K562 (cell line): ENCODE measurements at regions not wholly inside any gene's neighbourhood (a gene's known extent, or its start where the extent isn't known, plus 50 kb on each side); places are given as distances from the start of the nearest gene placed in this dataset.

Source experiments
- CTCF ChIP-seq, 3 experiments: IDR thresholded peaks in 2 of 3; conservative IDR thresholded peaks in 1 of 3; 2 replicates each; pipeline ENCODE4 v1.5.1; 2011 to 2012; ENCODE audit warnings: low read length in 3 of 3, mild to moderate bottlenecking in 3 of 3, control low read depth in 2 of 3, improper control_type of control experiment in 1 of 3, inconsistent platforms in 1 of 3, low read depth in 1 of 3, mixed read lengths in 1 of 3, moderate library complexity in 1 of 3; ENCODE audit not compliant: insufficient read depth in 2 of 3
- EWSR1 ChIP-seq: fragments of 450-650 bp; IDR thresholded peaks from 2 replicates; pipeline ENCODE4 v1.6.1; 2018; ENCODE audit warnings: borderline replicate concordance, mild to moderate bottlenecking, low read depth, moderate library complexity; ENCODE audit not compliant: partially characterized antibody
- FOS ChIP-seq: IDR thresholded peaks from 3 replicates; pipeline ENCODE4 v1.6.1; 2011; ENCODE audit not compliant: insufficient read length; ENCODE audit errors: extremely low read depth
- POLR2A ChIP-seq: fragments of 450-650 bp; conservative IDR thresholded peaks from 2 replicates; pipeline ENCODE4 v1.6.1; 2016
- SIRT6 ChIP-seq: IDR thresholded peaks from one replicate; pipeline ENCODE4 v1.6.1; 2012; ENCODE audit warnings: low read depth, mild to moderate bottlenecking, control low read depth, inconsistent platforms, low read length, moderate library complexity
- SRF ChIP-seq, 2 experiments: fragments of 250-450, 450-650 bp in 1 of 2; sonication (Bioruptor Pico) in 1 of 2; sonication (generic) in 1 of 2; formaldehyde crosslinking; IDR thresholded peaks; 2 replicates each; pipeline versions ENCODE4 v1.5.0 to v1.5.1; 2020 to 2022; ENCODE audit warnings: mild to moderate bottlenecking in 1 of 2, missing genetic modification reagents in 1 of 2
- TEAD4 ChIP-seq, 2 experiments: sonication (generic) in 1 of 2; formaldehyde crosslinking in 1 of 2; IDR thresholded peaks; 2 replicates each; pipeline versions ENCODE4 v1.6.1 to v1.8.0; 2012 to 2022; ENCODE audit warnings: borderline replicate concordance in 1 of 2, inconsistent platforms in 1 of 2, low read length in 1 of 2, mild to moderate bottlenecking in 1 of 2, missing genetic modification reagents in 1 of 2
- USF1 ChIP-seq: sonication (generic); formaldehyde crosslinking; IDR thresholded peaks from 2 replicates; pipeline ENCODE4 v1.9.0; 2022; ENCODE audit warnings: mild to moderate bottlenecking, missing genetic modification reagents
- USF2 ChIP-seq: sonication (generic); formaldehyde crosslinking; IDR thresholded peaks from 2 replicates; pipeline ENCODE4 v1.5.0; 2020; ENCODE audit warnings: missing genetic modification reagents
- ZNF133 ChIP-seq: fragments of 250-450 bp; sonication (Bioruptor Pico); IDR thresholded peaks from 2 replicates; pipeline ENCODE4 v1.4.0; 2020; ENCODE audit warnings: mild to moderate bottlenecking
- ZNF263 ChIP-seq: sonication (generic); formaldehyde crosslinking; IDR thresholded peaks from 2 replicates; pipeline ENCODE4 v1.8.0; 2022; ENCODE audit warnings: mild to moderate bottlenecking, missing genetic modification reagents, borderline replicate concordance
- TF ChIP-seq, protein P1 (sequence below): sonication (generic); formaldehyde crosslinking; IDR thresholded peaks from 2 replicates; pipeline ENCODE4 v1.8.0; 2022; ENCODE audit warnings: mild to moderate bottlenecking, low read depth, missing genetic modification reagents
- TF ChIP-seq, protein P2 (sequence below): sonication (generic); formaldehyde crosslinking; IDR thresholded peaks from 2 replicates; pipeline ENCODE4 v1.8.1; 2023; ENCODE audit warnings: mild to moderate bottlenecking, missing genetic modification reagents, moderate library complexity

DNA sequence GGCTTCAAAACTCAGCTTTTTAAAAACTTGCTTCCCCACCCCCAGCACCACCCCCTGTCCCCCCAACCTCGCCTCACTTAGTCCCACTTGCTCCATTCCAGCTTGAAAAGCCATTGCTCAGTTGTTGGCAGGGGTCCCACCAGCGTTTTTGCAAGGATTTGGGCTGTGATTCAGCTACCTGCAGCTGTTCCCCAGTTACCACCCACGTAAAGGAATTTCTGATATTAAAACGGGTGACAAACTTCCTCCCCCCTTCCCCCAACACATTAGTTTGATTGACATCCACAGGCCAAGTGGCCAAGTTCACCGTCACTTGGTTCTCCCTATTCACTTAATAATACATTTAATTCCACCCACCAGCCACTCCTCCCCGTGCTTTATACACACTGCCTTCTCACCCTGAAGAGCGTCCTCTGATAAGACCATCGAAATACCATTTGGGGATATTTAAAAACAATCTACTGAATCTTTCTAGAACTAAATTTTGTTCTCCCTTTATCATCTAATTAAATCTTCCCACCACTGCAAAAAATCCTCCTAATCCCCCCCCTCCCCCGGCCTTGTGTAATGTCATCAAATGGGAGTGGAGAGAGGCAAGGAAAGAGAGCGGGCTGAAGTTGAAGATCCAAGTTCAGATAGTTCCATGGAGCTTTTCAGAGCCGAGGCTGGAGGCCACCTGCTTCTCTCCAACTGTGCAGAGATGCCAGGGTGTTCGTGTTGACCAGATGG, 55.1 kb downstream of the SOX9 start:
- no peak for TF ChIP-seq TEAD4 (IDR thresholded peaks at IDR 0.05; ENCODE audit: low read length)
- TF ChIP-seq TEAD4 (CRISPR knock-in tag; IDR thresholded peaks at IDR 0.05; ENCODE audit: borderline replicate concordance), result no peak
- no peak for TF ChIP-seq USF2
- no peak for TF ChIP-seq CTCF (IDR thresholded peaks at IDR 0.05 in 2 of 3, conservative IDR thresholded peaks at IDR 0.05 in 1 of 3; ENCODE audit: insufficient read depth in 2 of 3, low read depth in 1 of 3, low read length in 3 of 3)
- TF ChIP-seq SRF (CRISPR knock-in tag; IDR thresholded peaks at IDR 0.05), result no peak
- no peak for TF ChIP-seq USF1
- TF ChIP-seq, protein P1, sequence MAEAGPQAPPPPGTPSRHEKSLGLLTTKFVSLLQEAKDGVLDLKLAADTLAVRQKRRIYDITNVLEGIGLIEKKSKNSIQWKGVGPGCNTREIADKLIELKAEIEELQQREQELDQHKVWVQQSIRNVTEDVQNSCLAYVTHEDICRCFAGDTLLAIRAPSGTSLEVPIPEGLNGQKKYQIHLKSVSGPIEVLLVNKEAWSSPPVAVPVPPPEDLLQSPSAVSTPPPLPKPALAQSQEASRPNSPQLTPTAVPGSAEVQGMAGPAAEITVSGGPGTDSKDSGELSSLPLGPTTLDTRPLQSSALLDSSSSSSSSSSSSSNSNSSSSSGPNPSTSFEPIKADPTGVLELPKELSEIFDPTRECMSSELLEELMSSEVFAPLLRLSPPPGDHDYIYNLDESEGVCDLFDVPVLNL (CRISPR knock-in tag), result no peak
- no peak for TF ChIP-seq FOS
- no peak for TF ChIP-seq EWSR1
- no peak for TF ChIP-seq ZNF133
- TF ChIP-seq POLR2A, result no peak
- TF ChIP-seq SIRT6, result no peak
- no peak for TF ChIP-seq ZNF263 (CRISPR knock-in tag)
- TF ChIP-seq, protein P2, sequence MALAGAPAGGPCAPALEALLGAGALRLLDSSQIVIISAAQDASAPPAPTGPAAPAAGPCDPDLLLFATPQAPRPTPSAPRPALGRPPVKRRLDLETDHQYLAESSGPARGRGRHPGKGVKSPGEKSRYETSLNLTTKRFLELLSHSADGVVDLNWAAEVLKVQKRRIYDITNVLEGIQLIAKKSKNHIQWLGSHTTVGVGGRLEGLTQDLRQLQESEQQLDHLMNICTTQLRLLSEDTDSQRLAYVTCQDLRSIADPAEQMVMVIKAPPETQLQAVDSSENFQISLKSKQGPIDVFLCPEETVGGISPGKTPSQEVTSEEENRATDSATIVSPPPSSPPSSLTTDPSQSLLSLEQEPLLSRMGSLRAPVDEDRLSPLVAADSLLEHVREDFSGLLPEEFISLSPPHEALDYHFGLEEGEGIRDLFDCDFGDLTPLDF (CRISPR knock-in tag), result no peak
